ENCODE measurements at regions not wholly inside any gene's neighbourhood (a gene's known extent, or its start where the extent isn't known, plus 50 kb on each side); places are given as distances from the start of the nearest gene placed in this dataset.

GRCh38 chr13:78867655-78868054 is 208.7 kb upstream of the OBI1 start (continued):
- TF ChIP-seq SAFB2 (CRISPR knock-in tag; IDR thresholded peaks at IDR 0.05; ENCODE audit: borderline replicate concordance, low read depth) = no peak
- no peak for TF ChIP-seq ZKSCAN5 (CRISPR knock-in tag; IDR thresholded peaks at IDR 0.05)
- TF ChIP-seq, protein P1, sequence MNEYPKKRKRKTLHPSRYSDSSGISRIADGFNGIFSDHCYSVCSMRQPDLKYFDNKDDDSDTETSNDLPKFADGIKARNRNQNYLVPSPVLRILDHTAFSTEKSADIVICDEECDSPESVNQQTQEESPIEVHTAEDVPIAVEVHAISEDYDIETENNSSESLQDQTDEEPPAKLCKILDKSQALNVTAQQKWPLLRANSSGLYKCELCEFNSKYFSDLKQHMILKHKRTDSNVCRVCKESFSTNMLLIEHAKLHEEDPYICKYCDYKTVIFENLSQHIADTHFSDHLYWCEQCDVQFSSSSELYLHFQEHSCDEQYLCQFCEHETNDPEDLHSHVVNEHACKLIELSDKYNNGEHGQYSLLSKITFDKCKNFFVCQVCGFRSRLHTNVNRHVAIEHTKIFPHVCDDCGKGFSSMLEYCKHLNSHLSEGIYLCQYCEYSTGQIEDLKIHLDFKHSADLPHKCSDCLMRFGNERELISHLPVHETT (CRISPR knock-in tag; conservative IDR thresholded peaks at IDR 0.05) = no peak
- no peak for TF ChIP-seq YY1 (IDR thresholded peaks at IDR 0.05; ENCODE audit: insufficient read depth, insufficient replicate concordance, low read depth, low read length)
- TF ChIP-seq GLI4 (CRISPR knock-in tag; IDR thresholded peaks at IDR 0.05; ENCODE audit: borderline replicate concordance) = no peak
- no peak for TF ChIP-seq HMG20A (CRISPR knock-in tag; IDR thresholded peaks at IDR 0.05; ENCODE audit: borderline replicate concordance)
- TF ChIP-seq EED (CRISPR knock-in tag; IDR thresholded peaks at IDR 0.05) = no peak
- TF ChIP-seq ZNF343 (CRISPR knock-in tag; IDR thresholded peaks at IDR 0.05) = no peak
- TF ChIP-seq POLR2AphosphoS2 (IDR thresholded peaks at IDR 0.05; ENCODE audit: low read depth, low read length) = no peak
- no peak for TF ChIP-seq ZNF501 (CRISPR knock-in tag; IDR thresholded peaks at IDR 0.05)
- TF ChIP-seq E2F1 (CRISPR knock-in tag; IDR thresholded peaks at IDR 0.05) = no peak
- no peak for TF ChIP-seq NR0B2 (CRISPR knock-in tag; IDR thresholded peaks at IDR 0.05)
- no peak for TF ChIP-seq ZNF44 (CRISPR knock-in tag; IDR thresholded peaks at IDR 0.05)
- TF ChIP-seq PAX8 (CRISPR knock-in tag; IDR thresholded peaks at IDR 0.05; ENCODE audit: borderline replicate concordance) = no peak
- TF ChIP-seq ZNF253 (CRISPR knock-in tag; IDR thresholded peaks at IDR 0.05; ENCODE audit: borderline replicate concordance) = no peak
- TF ChIP-seq, protein P2, sequence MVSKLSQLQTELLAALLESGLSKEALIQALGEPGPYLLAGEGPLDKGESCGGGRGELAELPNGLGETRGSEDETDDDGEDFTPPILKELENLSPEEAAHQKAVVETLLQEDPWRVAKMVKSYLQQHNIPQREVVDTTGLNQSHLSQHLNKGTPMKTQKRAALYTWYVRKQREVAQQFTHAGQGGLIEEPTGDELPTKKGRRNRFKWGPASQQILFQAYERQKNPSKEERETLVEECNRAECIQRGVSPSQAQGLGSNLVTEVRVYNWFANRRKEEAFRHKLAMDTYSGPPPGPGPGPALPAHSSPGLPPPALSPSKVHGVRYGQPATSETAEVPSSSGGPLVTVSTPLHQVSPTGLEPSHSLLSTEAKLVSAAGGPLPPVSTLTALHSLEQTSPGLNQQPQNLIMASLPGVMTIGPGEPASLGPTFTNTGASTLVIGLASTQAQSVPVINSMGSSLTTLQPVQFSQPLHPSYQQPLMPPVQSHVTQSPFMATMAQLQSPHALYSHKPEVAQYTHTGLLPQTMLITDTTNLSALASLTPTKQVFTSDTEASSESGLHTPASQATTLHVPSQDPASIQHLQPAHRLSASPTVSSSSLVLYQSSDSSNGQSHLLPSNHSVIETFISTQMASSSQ (IDR thresholded peaks at IDR 0.05; ENCODE audit: low read depth) = no peak
- TF ChIP-seq, protein P2 (CRISPR knock-in tag; IDR thresholded peaks at IDR 0.05; ENCODE audit: borderline replicate concordance) = no peak
- no peak for TF ChIP-seq RELA (CRISPR knock-in tag; IDR thresholded peaks at IDR 0.05)
- no peak for TF ChIP-seq ZNF562 (CRISPR knock-in tag; IDR thresholded peaks at IDR 0.05; ENCODE audit: borderline replicate concordance)
- TF ChIP-seq, protein P3, sequence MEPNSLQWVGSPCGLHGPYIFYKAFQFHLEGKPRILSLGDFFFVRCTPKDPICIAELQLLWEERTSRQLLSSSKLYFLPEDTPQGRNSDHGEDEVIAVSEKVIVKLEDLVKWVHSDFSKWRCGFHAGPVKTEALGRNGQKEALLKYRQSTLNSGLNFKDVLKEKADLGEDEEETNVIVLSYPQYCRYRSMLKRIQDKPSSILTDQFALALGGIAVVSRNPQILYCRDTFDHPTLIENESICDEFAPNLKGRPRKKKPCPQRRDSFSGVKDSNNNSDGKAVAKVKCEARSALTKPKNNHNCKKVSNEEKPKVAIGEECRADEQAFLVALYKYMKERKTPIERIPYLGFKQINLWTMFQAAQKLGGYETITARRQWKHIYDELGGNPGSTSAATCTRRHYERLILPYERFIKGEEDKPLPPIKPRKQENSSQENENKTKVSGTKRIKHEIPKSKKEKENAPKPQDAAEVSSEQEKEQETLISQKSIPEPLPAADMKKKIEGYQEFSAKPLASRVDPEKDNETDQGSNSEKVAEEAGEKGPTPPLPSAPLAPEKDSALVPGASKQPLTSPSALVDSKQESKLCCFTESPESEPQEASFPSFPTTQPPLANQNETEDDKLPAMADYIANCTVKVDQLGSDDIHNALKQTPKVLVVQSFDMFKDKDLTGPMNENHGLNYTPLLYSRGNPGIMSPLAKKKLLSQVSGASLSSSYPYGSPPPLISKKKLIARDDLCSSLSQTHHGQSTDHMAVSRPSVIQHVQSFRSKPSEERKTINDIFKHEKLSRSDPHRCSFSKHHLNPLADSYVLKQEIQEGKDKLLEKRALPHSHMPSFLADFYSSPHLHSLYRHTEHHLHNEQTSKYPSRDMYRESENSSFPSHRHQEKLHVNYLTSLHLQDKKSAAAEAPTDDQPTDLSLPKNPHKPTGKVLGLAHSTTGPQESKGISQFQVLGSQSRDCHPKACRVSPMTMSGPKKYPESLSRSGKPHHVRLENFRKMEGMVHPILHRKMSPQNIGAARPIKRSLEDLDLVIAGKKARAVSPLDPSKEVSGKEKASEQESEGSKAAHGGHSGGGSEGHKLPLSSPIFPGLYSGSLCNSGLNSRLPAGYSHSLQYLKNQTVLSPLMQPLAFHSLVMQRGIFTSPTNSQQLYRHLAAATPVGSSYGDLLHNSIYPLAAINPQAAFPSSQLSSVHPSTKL (CRISPR knock-in tag; IDR thresholded peaks at IDR 0.05) = 0 out of 2 replicates have a peak, but pooled peaks have one; percentile 22
